Keratinocyte (primary cell): ENCODE measurements at regions not wholly inside any gene's neighbourhood (a gene's known extent, or its start where the extent isn't known, plus 50 kb on each side); places are given as distances from the start of the nearest gene placed in this dataset.

Source experiments
- DNase-seq: peaks from one replicate; pipeline ENCODE4 v3.0.0-alpha.2; 2011; ENCODE audit warnings: low read depth, missing footprints, low spot score
- FAIRE-seq: peaks from 2 replicates; lab custom pipeline; 2011; peaks lifted over from hg19 to GRCh38; lab: Jason Lieb, UNC
- H2AFZ ChIP-seq: 2 replicates; pipeline ENCODE4 v1.6.0; 2012; ENCODE audit warnings: low read length, control low read depth, inconsistent platforms; ENCODE audit not compliant: control insufficient read depth
- H3K27ac ChIP-seq: 2 replicates; pipeline ENCODE4 v1.5.1; 2011; ENCODE audit warnings: low read length; ENCODE audit not compliant: control insufficient read depth, insufficient read depth
- H3K27me3 ChIP-seq: 3 replicates; pipeline ENCODE4 v1.6.0; 2011; ENCODE audit warnings: low read length; ENCODE audit not compliant: control insufficient read depth, insufficient read depth; ENCODE audit errors: extremely low read depth
- H3K36me3 ChIP-seq, 2 experiments: 2 replicates in 1 of 2; 3 replicates in 1 of 2; pipeline ENCODE4 v1.5.1; 2011; ENCODE audit warnings: low read length in 2 of 2, mild to moderate bottlenecking in 1 of 2; ENCODE audit not compliant: control insufficient read depth in 2 of 2, insufficient read depth in 2 of 2; ENCODE audit errors: extremely low read depth in 1 of 2
- H3K4me1 ChIP-seq: 3 replicates; pipeline ENCODE4 v1.5.1; 2011; ENCODE audit warnings: low read length; ENCODE audit not compliant: control insufficient read depth, insufficient read depth; ENCODE audit errors: extremely low read depth
- H3K4me2 ChIP-seq: 3 replicates; pipeline ENCODE4 v1.6.0; 2011; ENCODE audit warnings: low read depth, low read length; ENCODE audit not compliant: control insufficient read depth, insufficient read depth; ENCODE audit errors: extremely low read depth
- H3K4me3 ChIP-seq, 3 experiments: fragments of 200-600 bp in 1 of 3; sonication (generic) in 1 of 3; 2 replicates in 2 of 3; 3 replicates in 1 of 3; pipeline ENCODE4 v1.5.1; 2011 to 2016; ENCODE audit warnings: low read length in 3 of 3, mild to moderate bottlenecking in 3 of 3, control low read depth in 2 of 3, inconsistent platforms in 1 of 3, low read depth in 1 of 3, mixed read lengths in 1 of 3, mixed run types in 1 of 3, moderate library complexity in 1 of 3; ENCODE audit not compliant: control insufficient read depth in 2 of 3, insufficient read depth in 2 of 3; ENCODE audit errors: extremely low read depth in 1 of 3
- H3K79me2 ChIP-seq: 2 replicates; pipeline ENCODE4 v1.6.0; 2012; ENCODE audit warnings: low read length; ENCODE audit not compliant: control insufficient read depth, insufficient read depth
- H3K9ac ChIP-seq: 3 replicates; pipeline ENCODE4 v1.6.0; 2011; ENCODE audit warnings: low read length; ENCODE audit not compliant: control insufficient read depth, insufficient read depth; ENCODE audit errors: extremely low read depth
- H3K9me1 ChIP-seq: 3 replicates; pipeline ENCODE4 v1.6.0; 2011; ENCODE audit warnings: low read length; ENCODE audit not compliant: control insufficient read depth, insufficient read depth; ENCODE audit errors: extremely low read depth
- H3K9me3 ChIP-seq: 2 replicates; pipeline ENCODE4 v1.5.1; 2012; ENCODE audit warnings: low read depth, low read length; ENCODE audit not compliant: control insufficient read depth
- H4K20me1 ChIP-seq: 3 replicates; pipeline ENCODE4 v1.6.0; 2011; ENCODE audit warnings: low read length; ENCODE audit not compliant: control insufficient read depth, insufficient read depth; ENCODE audit errors: extremely low read depth
- CTCF ChIP-seq, 3 experiments: IDR thresholded peaks in 1 of 3; conservative IDR thresholded peaks in 1 of 3; optimal IDR thresholded peaks in 1 of 3; 2 replicates in 2 of 3; 3 replicates in 1 of 3; pipeline versions ENCODE3 to v1.5.1; 2011; ENCODE audit warnings: low read length in 3 of 3, mild to moderate bottlenecking in 3 of 3, moderate library complexity in 2 of 3, control low read depth in 1 of 3, inconsistent platforms in 1 of 3; ENCODE audit not compliant: insufficient read depth in 2 of 3; ENCODE audit errors: extremely low read depth in 1 of 3
- EZH2 ChIP-seq: IDR thresholded peaks from one replicate; pipeline ENCODE4 v1.6.1; 2012; ENCODE audit warnings: inconsistent platforms, mild to moderate bottlenecking, low read length, moderate library complexity
- dilution Hi-C: fragments of 300-500 bp; cut with MboI; formaldehyde crosslinking; loops from one replicate; pipeline ENCODE4 v1.7.0; 2020; ENCODE audit warnings: low sequenced_read_pairs; ENCODE audit not compliant: extremely low pct_ligation_motif_present

- Histone ChIP-seq H3K4me3 (peak overlapping the region in 1 of 3 experiments; percentile 41), H3K4me1 (peaks cover 75% of the 10 kb centered on the region), H3K27ac (peak overlapping the region; percentile 76), H3K4me2 (peak overlapping the region; percentile 71), H3K27me3 (no peaks in the 10 kb centered on the region), H4K20me1 (no peaks in the 10 kb centered on the region), H2AFZ (no peak overlapping the region), H3K79me2 (peaks cover 43% of the 10 kb centered on the region), H3K9me1 (no peaks in the 10 kb centered on the region), H3K9ac (peak overlapping the region; percentile 54), H3K36me3 (peaks cover 5 to 6% of the 10 kb centered on the region in 2 experiments), H3K9me3 (no peaks in the 10 kb centered on the region)
- FAIRE-seq (peak; percentile 83), DNase-seq (peak; percentile 64)
- dilution Hi-C loops = no loop called here
- TF ChIP-seq EZH2 (no peak), CTCF (optimal IDR thresholded peaks at IDR 0.05 in 1 of 3, IDR thresholded peaks at IDR 0.05 in 1 of 3, conservative IDR thresholded peaks at IDR 0.05 in 1 of 3; ENCODE audit: extremely low read depth in 1 of 3, insufficient read depth in 2 of 3, low read length in 3 of 3) (no peak)
Measured at GRCh38 chr6:71404145-71404966, 115.7 kb downstream of the OGFRL1 start.

- Histone ChIP-seq H3K4me3 (peak overlapping the region in 1 of 3 experiments; percentile 41), H3K27ac (peak overlapping the region; percentile 76), H3K36me3 (peaks cover 6 to 11% of the 10 kb centered on the region in 2 experiments), H3K79me2 (peaks cover 45% of the 10 kb centered on the region), H2AFZ (no peak overlapping the region), H3K4me1 (peaks cover 81% of the 10 kb centered on the region), H3K9me1 (no peaks in the 10 kb centered on the region), H3K4me2 (peak overlapping the region; percentile 71), H3K9me3 (peaks cover 2% of the 10 kb centered on the region), H4K20me1 (no peaks in the 10 kb centered on the region), H3K27me3 (no peaks in the 10 kb centered on the region), H3K9ac (no peak overlapping the region)
- FAIRE-seq = no peak
- TF ChIP-seq CTCF (optimal IDR thresholded peaks at IDR 0.05 in 1 of 3, IDR thresholded peaks at IDR 0.05 in 1 of 3, conservative IDR thresholded peaks at IDR 0.05 in 1 of 3; ENCODE audit: extremely low read depth in 1 of 3, insufficient read depth in 2 of 3, low read length in 3 of 3) = no peak
- no peak for TF ChIP-seq EZH2
- no peak for DNase-seq
- dilution Hi-C loops = no loop called here
Measured at GRCh38 chr6:71404967-71405278, 116.3 kb downstream of the OGFRL1 start.
